ENCODE measurements at regions not wholly inside any gene's neighbourhood (a gene's known extent, or its start where the extent isn't known, plus 50 kb on each side); places are given as distances from the start of the nearest gene placed in this dataset.

DNA sequence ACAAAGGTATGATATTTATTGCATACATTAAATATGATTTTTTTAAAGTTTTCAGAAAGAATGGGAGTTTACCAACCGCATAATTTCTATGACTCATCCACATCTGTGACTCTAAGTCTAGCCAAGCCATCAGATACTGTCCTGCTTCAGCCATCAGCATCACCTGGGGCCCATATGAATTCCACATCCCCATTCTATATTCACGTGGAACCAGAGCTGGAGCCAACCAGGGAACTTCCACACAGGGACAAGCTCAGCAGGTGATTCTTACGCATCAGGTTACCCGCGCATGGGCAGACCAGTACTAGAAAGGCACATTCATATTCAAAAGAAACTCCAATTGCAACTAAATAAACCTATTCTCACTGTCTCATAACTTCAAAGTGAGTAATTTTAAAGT, 817.7 kb upstream of the IGFBP3 start:
- intact Hi-C loops (cut with micrococcal nuclease), result no loop called here
- Histone ChIP-seq H3K27me3 (ENCODE audit: control insufficient read depth, insufficient read depth, low read length) (no peaks in the 10 kb centered on the region), H3K4me1 (ENCODE audit: control insufficient read depth, insufficient read depth, low read length) (no peaks in the 10 kb centered on the region), H3K4me3 (ENCODE audit: low read length) (no peak overlapping the region), H3K27ac (ENCODE audit: low read length) (no peak overlapping the region), H3K36me3 (ENCODE audit: control insufficient read depth, insufficient read depth, low read length) (no peaks in the 10 kb centered on the region), H3K9me3 (ENCODE audit: control insufficient read depth, insufficient read depth, low read length) (no peaks in the 10 kb centered on the region)
- no peak for ATAC-seq
- WGBS (ENCODE audit: insufficient coverage), result 95% methylated on average over 5 of the region's 5 CpGs
- DNase-seq, result no peak
- TF ChIP-seq, protein P1, sequence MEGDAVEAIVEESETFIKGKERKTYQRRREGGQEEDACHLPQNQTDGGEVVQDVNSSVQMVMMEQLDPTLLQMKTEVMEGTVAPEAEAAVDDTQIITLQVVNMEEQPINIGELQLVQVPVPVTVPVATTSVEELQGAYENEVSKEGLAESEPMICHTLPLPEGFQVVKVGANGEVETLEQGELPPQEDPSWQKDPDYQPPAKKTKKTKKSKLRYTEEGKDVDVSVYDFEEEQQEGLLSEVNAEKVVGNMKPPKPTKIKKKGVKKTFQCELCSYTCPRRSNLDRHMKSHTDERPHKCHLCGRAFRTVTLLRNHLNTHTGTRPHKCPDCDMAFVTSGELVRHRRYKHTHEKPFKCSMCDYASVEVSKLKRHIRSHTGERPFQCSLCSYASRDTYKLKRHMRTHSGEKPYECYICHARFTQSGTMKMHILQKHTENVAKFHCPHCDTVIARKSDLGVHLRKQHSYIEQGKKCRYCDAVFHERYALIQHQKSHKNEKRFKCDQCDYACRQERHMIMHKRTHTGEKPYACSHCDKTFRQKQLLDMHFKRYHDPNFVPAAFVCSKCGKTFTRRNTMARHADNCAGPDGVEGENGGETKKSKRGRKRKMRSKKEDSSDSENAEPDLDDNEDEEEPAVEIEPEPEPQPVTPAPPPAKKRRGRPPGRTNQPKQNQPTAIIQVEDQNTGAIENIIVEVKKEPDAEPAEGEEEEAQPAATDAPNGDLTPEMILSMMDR (IDR thresholded peaks at IDR 0.05), result no peak
- Mint-ChIP-seq H3K27me3 (ENCODE audit: low read depth in 2 of 2) (no peaks in the 10 kb centered on the region), H3K36me3 (no peaks in the 10 kb centered on the region), H3K27ac (no peak overlapping the region), H3K4me1 (no peaks in the 10 kb centered on the region), H3K4me3 (no peak overlapping the region), H3K9me3 (peaks cover 10 to 17% of the 10 kb centered on the region in 2 donors)

DNA sequence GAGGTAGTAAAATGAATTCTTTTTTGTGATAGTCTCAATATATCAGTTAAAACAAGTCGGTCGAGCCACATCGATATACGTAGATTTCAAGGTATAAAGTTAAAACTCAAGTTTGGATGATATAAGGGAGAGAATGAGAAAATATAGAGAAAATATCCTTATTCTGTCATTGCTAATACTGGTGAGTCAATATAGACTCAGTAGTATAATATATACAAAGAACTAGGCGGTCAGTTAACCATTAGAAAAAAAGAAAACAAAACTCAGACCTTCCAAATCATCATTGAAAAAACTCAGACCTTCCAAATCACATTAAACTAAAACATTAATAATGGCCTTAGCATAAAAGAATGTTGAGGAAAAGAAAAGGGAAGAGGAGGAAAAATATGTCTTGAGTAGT, 817.1 kb upstream of the IGFBP3 start:
- no peaks in the 10 kb centered on the region for H3K27me3 Mint-ChIP-seq (ENCODE audit: low read depth in 2 of 2)
- H3K9me3 ChIP-seq (ENCODE audit: control insufficient read depth, insufficient read depth, low read length), result no peaks in the 10 kb centered on the region
- intact Hi-C loops (cut with micrococcal nuclease), result no loop called here
- H3K4me3 Mint-ChIP-seq, result no peak overlapping the region
- TF ChIP-seq, protein P1 (IDR thresholded peaks at IDR 0.05), result no peak
- H3K4me1 Mint-ChIP-seq, result no peaks in the 10 kb centered on the region
- H3K4me3 ChIP-seq (ENCODE audit: low read length), result no peak overlapping the region
- H3K4me1 ChIP-seq (ENCODE audit: control insufficient read depth, insufficient read depth, low read length), result no peaks in the 10 kb centered on the region
- peaks cover 10 to 15% of the 10 kb centered on the region in 2 donors for H3K9me3 Mint-ChIP-seq
- DNase-seq (no peak), ATAC-seq (no peak)
- H3K27ac Mint-ChIP-seq, result no peak overlapping the region
- 94% methylated on average over 4 of the region's 5 CpGs for WGBS (ENCODE audit: insufficient coverage)
- no peak overlapping the region for H3K27ac ChIP-seq (ENCODE audit: low read length)
- no peaks in the 10 kb centered on the region for H3K36me3 Mint-ChIP-seq
- no peaks in the 10 kb centered on the region for H3K27me3 ChIP-seq (ENCODE audit: control insufficient read depth, insufficient read depth, low read length)
- no peaks in the 10 kb centered on the region for H3K36me3 ChIP-seq (ENCODE audit: control insufficient read depth, insufficient read depth, low read length)

DNA sequence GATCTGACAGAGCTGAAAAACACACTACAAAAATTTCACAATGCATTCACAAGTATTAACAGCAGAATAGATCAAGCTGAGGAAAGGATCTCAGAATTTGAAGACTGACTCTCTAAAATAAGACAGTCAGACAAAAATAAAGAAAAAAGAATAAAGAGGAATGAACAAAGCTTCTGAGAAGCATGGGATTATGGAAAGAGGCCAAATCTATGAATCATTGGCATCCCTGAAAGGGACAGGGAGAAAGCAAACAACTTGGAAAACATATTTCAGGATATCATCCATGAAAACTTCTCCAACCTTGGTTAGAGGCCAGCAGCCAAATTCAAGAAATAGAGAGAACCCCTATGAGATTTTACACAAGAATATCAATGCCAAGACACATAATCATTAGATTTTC, 804.8 kb upstream of the IGFBP3 start:
- H3K9me3 ChIP-seq (ENCODE audit: control insufficient read depth, insufficient read depth, low read length), result peaks cover 16% of the 10 kb centered on the region
- H3K27me3 ChIP-seq (ENCODE audit: control insufficient read depth, insufficient read depth, low read length), result no peaks in the 10 kb centered on the region
- intact Hi-C loops (cut with micrococcal nuclease), result no loop called here
- no peak overlapping the region for H3K4me3 ChIP-seq (ENCODE audit: low read length)
- TF ChIP-seq, protein P1 (IDR thresholded peaks at IDR 0.05), result no peak
- Mint-ChIP-seq H3K9me3 (peaks cover 14 to 18% of the 10 kb centered on the region in 2 donors), H3K27ac (no peak overlapping the region), H3K4me3 (no peak overlapping the region), H3K36me3 (no peaks in the 10 kb centered on the region), H3K4me1 (no peaks in the 10 kb centered on the region), H3K27me3 (ENCODE audit: low read depth in 2 of 2) (no peaks in the 10 kb centered on the region)
- H3K36me3 ChIP-seq (ENCODE audit: control insufficient read depth, insufficient read depth, low read length), result no peaks in the 10 kb centered on the region
- H3K4me1 ChIP-seq (ENCODE audit: control insufficient read depth, insufficient read depth, low read length), result no peaks in the 10 kb centered on the region
- DNase-seq (no peak), ATAC-seq (no peak)
- H3K27ac ChIP-seq (ENCODE audit: low read length), result no peak overlapping the region

DNA sequence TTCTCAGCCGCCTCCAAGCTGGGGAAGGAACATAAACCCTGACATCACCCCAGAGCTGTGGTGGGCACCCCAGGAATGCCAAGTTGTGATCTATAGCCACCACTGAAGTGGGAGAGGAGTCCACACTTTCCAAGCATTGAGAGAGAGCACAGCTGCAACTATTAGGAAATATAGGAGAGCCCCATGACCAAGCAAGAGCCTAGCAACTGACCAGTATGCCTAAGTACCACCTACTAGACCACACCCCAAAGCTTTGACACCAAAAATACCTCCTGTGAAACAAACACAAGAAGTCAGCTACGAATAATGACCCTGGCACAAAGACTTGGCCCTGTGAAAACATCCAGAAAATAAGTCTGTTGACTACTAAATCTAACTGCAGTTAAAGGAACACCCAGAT, 804.1 kb upstream of the IGFBP3 start:
- Histone ChIP-seq H3K27ac (ENCODE audit: low read length) (no peak overlapping the region), H3K27me3 (ENCODE audit: control insufficient read depth, insufficient read depth, low read length) (no peaks in the 10 kb centered on the region), H3K4me1 (ENCODE audit: control insufficient read depth, insufficient read depth, low read length) (no peaks in the 10 kb centered on the region), H3K4me3 (ENCODE audit: low read length) (no peak overlapping the region), H3K36me3 (ENCODE audit: control insufficient read depth, insufficient read depth, low read length) (no peaks in the 10 kb centered on the region), H3K9me3 (ENCODE audit: control insufficient read depth, insufficient read depth, low read length) (peaks cover 16% of the 10 kb centered on the region)
- no peak overlapping the region for H3K27ac Mint-ChIP-seq
- WGBS (ENCODE audit: insufficient coverage), result 88% methylated on average over 2 of the region's 2 CpGs
- intact Hi-C loops (cut with micrococcal nuclease), result no loop called here
- DNase-seq (no peak), ATAC-seq (no peak)
- TF ChIP-seq, protein P1 (IDR thresholded peaks at IDR 0.05), result no peak
- H3K9me3 Mint-ChIP-seq, result peaks cover 16% of the 10 kb centered on the region in 2 donors
- no peaks in the 10 kb centered on the region for H3K4me1 Mint-ChIP-seq
- no peaks in the 10 kb centered on the region for H3K27me3 Mint-ChIP-seq (ENCODE audit: low read depth in 2 of 2)
- no peaks in the 10 kb centered on the region for H3K36me3 Mint-ChIP-seq
- H3K4me3 Mint-ChIP-seq, result no peak overlapping the region

All from natural killer cell (primary cell).